ENCODE measurements at regions not wholly inside any gene's neighbourhood (a gene's known extent, or its start where the extent isn't known, plus 50 kb on each side); places are given as distances from the start of the nearest gene placed in this dataset.
"Not testable (repeated sequence)": the region's sequence is repeated elsewhere in the genome, so short reads cannot be mapped to it uniquely, and the experiment has no call there.

GRCh38 chr3:146709969-146710368 lies 104.8 kb upstream of the PLSCR5 start:
- Mint-ChIP-seq H3K9me3 (peaks cover 3 to 7% of the 10 kb centered on the region in 2 donors), H3K36me3 (ENCODE audit: insufficient read depth in 2 of 2) (peaks cover 0 to 2% of the 10 kb centered on the region in 2 donors), H3K4me1 (ENCODE audit: low read depth) (no peaks in the 10 kb centered on the region), H3K27me3 (ENCODE audit: low read depth) (no peaks in the 10 kb centered on the region), H3K27ac (no peak overlapping the region), H3K4me3 (no peak overlapping the region)
- ATAC-seq (replicated peaks in 1 of 2) (no peak), DNase-seq (no peak)

- ATAC-seq (replicated peaks in 1 of 2) (no peak), DNase-seq (no peak)
- H3K4me1 Mint-ChIP-seq (ENCODE audit: low read depth) = no peaks in the 10 kb centered on the region
- H3K36me3 Mint-ChIP-seq (ENCODE audit: insufficient read depth in 2 of 2) = no peaks in the 10 kb centered on the region
- H3K4me3 Mint-ChIP-seq = no peak overlapping the region
- peaks cover 2% of the 10 kb centered on the region in 2 donors for H3K9me3 Mint-ChIP-seq
- H3K27ac Mint-ChIP-seq = no peak overlapping the region
- no peaks in the 10 kb centered on the region for H3K27me3 Mint-ChIP-seq (ENCODE audit: low read depth)
Observed at GRCh38 chr3:146705225-146705624, 100.1 kb upstream of the PLSCR5 start.

GRCh38 chr3:146702237-146702636 lies 97.1 kb upstream of the PLSCR5 start:
- no peak overlapping the region for H3K4me3 Mint-ChIP-seq
- ATAC-seq (replicated peaks in 1 of 2) (no peak), DNase-seq (no peak)
- no peak overlapping the region for H3K27ac Mint-ChIP-seq
- no peaks in the 10 kb centered on the region for H3K4me1 Mint-ChIP-seq (ENCODE audit: low read depth)
- H3K9me3 Mint-ChIP-seq = peaks cover 2% of the 10 kb centered on the region in 2 donors
- no peaks in the 10 kb centered on the region for H3K36me3 Mint-ChIP-seq (ENCODE audit: insufficient read depth in 2 of 2)
- H3K27me3 Mint-ChIP-seq (ENCODE audit: low read depth) = no peaks in the 10 kb centered on the region

- Mint-ChIP-seq H3K4me1 (ENCODE audit: low read depth) (no peaks in the 10 kb centered on the region), H3K4me3 (no peak overlapping the region), H3K36me3 (ENCODE audit: insufficient read depth in 2 of 2) (no peaks in the 10 kb centered on the region), H3K27me3 (ENCODE audit: low read depth) (no peaks in the 10 kb centered on the region), H3K9me3 (peaks cover 2% of the 10 kb centered on the region in 2 donors), H3K27ac (no peak overlapping the region)
- DNase-seq = no peak
- no peak for ATAC-seq (replicated peaks in 1 of 2)
Observed at GRCh38 chr3:146701246-146701645, 96.1 kb upstream of the PLSCR5 start.

- H3K4me3 Mint-ChIP-seq; DNase-seq; H3K27me3 Mint-ChIP-seq (ENCODE audit: low read depth); H3K27ac Mint-ChIP-seq; H3K9me3 Mint-ChIP-seq; H3K4me1 Mint-ChIP-seq (ENCODE audit: low read depth); H3K36me3 Mint-ChIP-seq (ENCODE audit: insufficient read depth in 2 of 2); ATAC-seq (replicated peaks in 1 of 2): not testable (repeated sequence)
Observed at GRCh38 chr3:146700025-146700424, 94.9 kb upstream of the PLSCR5 start.

GRCh38 chr3:146692254-146692653 lies 87.1 kb upstream of the PLSCR5 start:
- Mint-ChIP-seq H3K4me3 (no peak overlapping the region), H3K36me3 (ENCODE audit: insufficient read depth in 2 of 2) (peaks cover 0 to 2% of the 10 kb centered on the region in 2 donors), H3K9me3 (peaks cover 2 to 4% of the 10 kb centered on the region in 2 donors), H3K27ac (no peak overlapping the region), H3K4me1 (ENCODE audit: low read depth) (no peaks in the 10 kb centered on the region), H3K27me3 (ENCODE audit: low read depth) (no peaks in the 10 kb centered on the region)
- DNase-seq (no peak), ATAC-seq (replicated peaks in 1 of 2) (no peak)

GRCh38 chr3:146685050-146685814 lies 80.1 kb upstream of the PLSCR5 start:
- DNase-seq (no peak), ATAC-seq (replicated peaks in 1 of 2) (no peak)
- Mint-ChIP-seq H3K4me3 (no peak overlapping the region), H3K27ac (no peak overlapping the region), H3K36me3 (ENCODE audit: insufficient read depth in 2 of 2) (no peaks in the 10 kb centered on the region), H3K4me1 (ENCODE audit: low read depth) (no peaks in the 10 kb centered on the region), H3K9me3 (no peaks in the 10 kb centered on the region), H3K27me3 (ENCODE audit: low read depth) (no peaks in the 10 kb centered on the region)

- no peaks in the 10 kb centered on the region for H3K27me3 Mint-ChIP-seq (ENCODE audit: low read depth)
- no peaks in the 10 kb centered on the region for H3K4me1 Mint-ChIP-seq (ENCODE audit: low read depth)
- H3K4me3 Mint-ChIP-seq = no peak overlapping the region
- no peak for DNase-seq
- no peaks in the 10 kb centered on the region for H3K9me3 Mint-ChIP-seq
- no peak for ATAC-seq (replicated peaks in 1 of 2)
- H3K36me3 Mint-ChIP-seq (ENCODE audit: insufficient read depth in 2 of 2) = no peaks in the 10 kb centered on the region
- H3K27ac Mint-ChIP-seq = no peak overlapping the region
Observed at GRCh38 chr3:146682171-146682570, 77.0 kb upstream of the PLSCR5 start.

GRCh38 chr3:146680617-146681016 lies 75.5 kb upstream of the PLSCR5 start:
- Mint-ChIP-seq H3K4me1 (ENCODE audit: low read depth) (no peaks in the 10 kb centered on the region), H3K4me3 (no peak overlapping the region), H3K9me3 (no peaks in the 10 kb centered on the region), H3K36me3 (ENCODE audit: insufficient read depth in 2 of 2) (peaks cover 0 to 2% of the 10 kb centered on the region in 2 donors), H3K27ac (no peak overlapping the region), H3K27me3 (ENCODE audit: low read depth) (no peaks in the 10 kb centered on the region)
- ATAC-seq (replicated peaks in 1 of 2) (no peak), DNase-seq (no peak)

GRCh38 chr3:146679995-146680394 lies 74.8 kb upstream of the PLSCR5 start:
- Mint-ChIP-seq H3K4me1 (ENCODE audit: low read depth) (no peaks in the 10 kb centered on the region), H3K27me3 (ENCODE audit: low read depth) (no peaks in the 10 kb centered on the region), H3K4me3 (no peak overlapping the region), H3K27ac (no peak overlapping the region), H3K36me3 (ENCODE audit: insufficient read depth in 2 of 2) (peaks cover 0 to 2% of the 10 kb centered on the region in 2 donors), H3K9me3 (no peaks in the 10 kb centered on the region)
- no peak for DNase-seq
- ATAC-seq (replicated peaks in 1 of 2) = no peak

GRCh38 chr3:146679191-146679590 lies 74.0 kb upstream of the PLSCR5 start:
- no peak for ATAC-seq (replicated peaks in 1 of 2)
- DNase-seq = no peak
- Mint-ChIP-seq H3K27ac (no peak overlapping the region), H3K36me3 (ENCODE audit: insufficient read depth in 2 of 2) (peaks cover 0 to 2% of the 10 kb centered on the region in 2 donors), H3K9me3 (no peaks in the 10 kb centered on the region), H3K4me3 (no peak overlapping the region), H3K4me1 (ENCODE audit: low read depth) (no peaks in the 10 kb centered on the region), H3K27me3 (ENCODE audit: low read depth) (no peaks in the 10 kb centered on the region)

GRCh38 chr3:146672941-146673340 lies 67.8 kb upstream of the PLSCR5 start:
- Mint-ChIP-seq H3K9me3 (no peaks in the 10 kb centered on the region), H3K27me3 (ENCODE audit: low read depth) (no peaks in the 10 kb centered on the region), H3K4me3 (no peak overlapping the region), H3K27ac (no peak overlapping the region), H3K36me3 (ENCODE audit: insufficient read depth in 2 of 2) (peaks cover 0 to 2% of the 10 kb centered on the region in 2 donors), H3K4me1 (ENCODE audit: low read depth) (no peaks in the 10 kb centered on the region)
- no peak for ATAC-seq (replicated peaks in 1 of 2)
- no peak for DNase-seq

- ATAC-seq (replicated peaks in 1 of 2) (no peak), DNase-seq (no peak)
- Mint-ChIP-seq H3K36me3 (ENCODE audit: insufficient read depth in 2 of 2) (no peaks in the 10 kb centered on the region), H3K4me1 (ENCODE audit: low read depth) (no peaks in the 10 kb centered on the region), H3K9me3 (peaks cover 2% of the 10 kb centered on the region in 2 donors), H3K4me3 (no peak overlapping the region), H3K27me3 (ENCODE audit: low read depth) (peaks cover 6% of the 10 kb centered on the region), H3K27ac (no peak overlapping the region)
Observed at GRCh38 chr3:146664403-146664802, 59.3 kb upstream of the PLSCR5 start.

- Mint-ChIP-seq H3K4me3 (no peak overlapping the region), H3K27ac (no peak overlapping the region), H3K4me1 (ENCODE audit: low read depth) (no peaks in the 10 kb centered on the region), H3K9me3 (peaks cover 2 to 3% of the 10 kb centered on the region in 2 donors), H3K27me3 (ENCODE audit: low read depth) (peaks cover 11% of the 10 kb centered on the region), H3K36me3 (ENCODE audit: insufficient read depth in 2 of 2) (no peaks in the 10 kb centered on the region)
- ATAC-seq (replicated peaks in 1 of 2) = no peak
- DNase-seq = no peak
Observed at GRCh38 chr3:146658841-146659240, 53.7 kb upstream of the PLSCR5 start.

Measured in activated T-cell treated with anti-CD3 and anti-CD28 coated beads, Interleukin-2, amount 50 U/mL, for 72 hours (primary cell).